Gastrocnemius medialis (tissue), 4 donors: ENCODE measurements at regions not wholly inside any gene's neighbourhood (a gene's known extent, or its start where the extent isn't known, plus 50 kb on each side); places are given as distances from the start of the nearest gene placed in this dataset.

Source experiments
- ATAC-seq, 2 donors: fragments of 150-250 bp; one replicate each; pipeline ENCODE4 v1.9.1; 2016
- DNase-seq, 2 donors: peaks; one replicate each; pipeline ENCODE4 v3.0.0-alpha.2; 2019
- H3K27ac ChIP-seq, 4 donors: fragments of 200-600 bp; sonication (generic); 1 replicate in 1 of 4; 2 replicates in 3 of 4; pipeline ENCODE4 v1.5.1; 2016 to 2018; ENCODE audit warnings: mild to moderate bottlenecking in 2 of 4, moderate library complexity in 1 of 4
- H3K27me3 ChIP-seq, 3 donors: fragments of 200-600 bp; sonication (generic) in 2 of 3; 1 replicate in 1 of 3; 2 replicates in 2 of 3; pipeline versions ENCODE4 v1.5.1 to v1.6.0; 2016 to 2019; ENCODE audit warnings: mild to moderate bottlenecking in 1 of 3, moderate library complexity in 1 of 3
- H3K36me3 ChIP-seq, 2 donors: fragments of 200-600 bp; sonication (generic) in 1 of 2; one replicate each; pipeline ENCODE4 v1.5.1; 2017 to 2018
- H3K4me1 ChIP-seq, 2 donors: fragments of 200-600 bp; sonication (generic) in 1 of 2; one replicate each; pipeline ENCODE4 v1.5.1; 2016 to 2017; ENCODE audit warnings: mild to moderate bottlenecking in 2 of 2
- H3K4me3 ChIP-seq, 4 donors: fragments of 200-600 bp; sonication (generic) in 3 of 4; 1 replicate in 1 of 4; 2 replicates in 3 of 4; pipeline ENCODE4 v1.5.1; 2016 to 2019; ENCODE audit warnings: mild to moderate bottlenecking in 2 of 4
- H3K9me3 ChIP-seq, 3 donors: fragments of 200-600 bp; sonication (generic) in 2 of 3; 1 replicate in 1 of 3; 2 replicates in 2 of 3; pipeline ENCODE4 v1.5.1; 2016 to 2019
- POLR2A ChIP-seq, 2 donors: fragments of 450-650 bp; IDR thresholded peaks; one replicate each; pipeline ENCODE4 v1.6.1; 2017; ENCODE audit warnings: antibody characterized with exemption in 2 of 2, mild to moderate bottlenecking in 2 of 2, moderate library complexity in 2 of 2
- in situ Hi-C, 4 donors: fragments of 200-750 bp; cut with MboI; loops; one replicate each; pipeline versions ENCODE4 v1.15.0 to v1.8.0; 2017; ENCODE audit warnings: low sequenced_read_pairs in 4 of 4
- intact Hi-C: fragments of 100-400 bp; cut with DNase I; formaldehyde crosslinking; loops from one replicate; pipeline ENCODE4 v1.15.1; 2023; ENCODE audit warnings: low total_unique reads
- TF ChIP-seq, protein P1 (sequence below), 5 experiments: fragments of 450-650 bp in 3 of 5; fragments of 200-600 bp in 2 of 5; sonication (generic) in 2 of 5; IDR thresholded peaks in 4 of 5; conservative IDR thresholded peaks in 1 of 5; 1 replicate in 4 of 5; 2 replicates in 1 of 5; pipeline ENCODE4 v1.5.1; 2016 to 2019; ENCODE audit warnings: antibody characterized with exemption in 5 of 5, mild to moderate bottlenecking in 3 of 5, moderate library complexity in 3 of 5

DNA sequence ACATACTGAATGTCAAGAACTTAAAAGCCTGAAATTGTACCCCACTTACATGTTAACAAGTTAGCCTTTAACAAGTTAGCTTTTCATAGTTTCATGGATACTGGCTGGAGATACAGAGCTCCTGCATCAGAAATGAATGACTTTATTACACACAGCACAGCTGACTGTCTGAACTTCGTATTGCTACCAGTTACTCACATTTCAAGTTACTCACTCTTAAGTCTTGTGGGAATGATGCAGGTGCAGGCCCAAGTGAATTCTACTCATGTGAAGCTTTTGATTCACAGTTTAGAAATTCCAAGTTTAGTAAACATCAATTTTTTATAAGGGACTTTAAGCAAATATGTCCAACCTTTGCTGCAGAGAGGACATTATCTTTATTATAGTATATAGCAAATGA is 762.2 kb upstream of the PRR20A start:
- H3K27ac ChIP-seq: no peak overlapping the region
- in situ Hi-C loops: no loop called here

DNA sequence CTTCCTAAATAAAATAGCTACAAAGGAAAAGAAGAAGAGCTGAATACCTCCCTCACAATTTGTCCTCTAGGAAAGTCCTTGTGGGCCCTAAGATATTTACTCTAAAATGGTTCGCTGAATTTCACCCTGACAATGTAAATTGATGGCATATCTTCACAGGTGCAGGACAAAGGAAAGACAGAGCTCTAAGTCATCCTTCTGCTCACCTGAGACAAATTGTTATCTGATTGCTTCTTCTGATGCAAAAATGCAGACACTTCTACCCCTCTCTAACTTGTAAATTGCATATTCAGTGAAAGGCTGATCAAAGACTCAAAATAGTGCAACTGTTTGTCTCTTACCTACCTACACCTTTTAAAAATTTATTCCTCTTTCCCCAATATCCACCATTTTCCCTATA is 747.2 kb upstream of the PRR20A start:
- H3K27me3 ChIP-seq: no peaks in the 10 kb centered on the region
- ATAC-seq: no peak
- H3K27ac ChIP-seq: no peak overlapping the region
- no peak for TF ChIP-seq POLR2A (IDR thresholded peaks at IDR 0.05)
- TF ChIP-seq, protein P1, sequence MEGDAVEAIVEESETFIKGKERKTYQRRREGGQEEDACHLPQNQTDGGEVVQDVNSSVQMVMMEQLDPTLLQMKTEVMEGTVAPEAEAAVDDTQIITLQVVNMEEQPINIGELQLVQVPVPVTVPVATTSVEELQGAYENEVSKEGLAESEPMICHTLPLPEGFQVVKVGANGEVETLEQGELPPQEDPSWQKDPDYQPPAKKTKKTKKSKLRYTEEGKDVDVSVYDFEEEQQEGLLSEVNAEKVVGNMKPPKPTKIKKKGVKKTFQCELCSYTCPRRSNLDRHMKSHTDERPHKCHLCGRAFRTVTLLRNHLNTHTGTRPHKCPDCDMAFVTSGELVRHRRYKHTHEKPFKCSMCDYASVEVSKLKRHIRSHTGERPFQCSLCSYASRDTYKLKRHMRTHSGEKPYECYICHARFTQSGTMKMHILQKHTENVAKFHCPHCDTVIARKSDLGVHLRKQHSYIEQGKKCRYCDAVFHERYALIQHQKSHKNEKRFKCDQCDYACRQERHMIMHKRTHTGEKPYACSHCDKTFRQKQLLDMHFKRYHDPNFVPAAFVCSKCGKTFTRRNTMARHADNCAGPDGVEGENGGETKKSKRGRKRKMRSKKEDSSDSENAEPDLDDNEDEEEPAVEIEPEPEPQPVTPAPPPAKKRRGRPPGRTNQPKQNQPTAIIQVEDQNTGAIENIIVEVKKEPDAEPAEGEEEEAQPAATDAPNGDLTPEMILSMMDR (IDR thresholded peaks at IDR 0.05 in 4 of 5, conservative IDR thresholded peaks at IDR 0.05 in 1 of 5): no peak
- intact Hi-C loops: no loop called here
- H3K9me3 ChIP-seq: no peaks in the 10 kb centered on the region
- no peak overlapping the region for H3K4me3 ChIP-seq
- no peaks in the 10 kb centered on the region for H3K4me1 ChIP-seq
- in situ Hi-C loops: no loop called here
- DNase-seq: no peak
- H3K36me3 ChIP-seq: no peaks in the 10 kb centered on the region

More for the DNA sequence above, 762.2 kb upstream of the PRR20A start:
- intact Hi-C loops: no loop called here
- TF ChIP-seq, protein P1 (IDR thresholded peaks at IDR 0.05 in 4 of 5, conservative IDR thresholded peaks at IDR 0.05 in 1 of 5): no peak
- no peak for TF ChIP-seq POLR2A (IDR thresholded peaks at IDR 0.05)
- no peak for DNase-seq
- no peaks in the 10 kb centered on the region for H3K9me3 ChIP-seq
- no peak for ATAC-seq
- no peaks in the 10 kb centered on the region for H3K4me1 ChIP-seq
- no peak overlapping the region for H3K4me3 ChIP-seq
- no peaks in the 10 kb centered on the region for H3K27me3 ChIP-seq
- H3K36me3 ChIP-seq: no peaks in the 10 kb centered on the region

- H3K27me3 ChIP-seq: no peaks in the 10 kb centered on the region
- no peak for TF ChIP-seq POLR2A (IDR thresholded peaks at IDR 0.05)
- TF ChIP-seq, protein P1 (IDR thresholded peaks at IDR 0.05 in 4 of 5, conservative IDR thresholded peaks at IDR 0.05 in 1 of 5): no peak
- H3K4me3 ChIP-seq: no peak overlapping the region
- no peak overlapping the region for H3K27ac ChIP-seq
- no peaks in the 10 kb centered on the region for H3K4me1 ChIP-seq
- no peak for ATAC-seq
- intact Hi-C loops (no loop called here), in situ Hi-C loops (no loop called here)
- no peak for DNase-seq
- no peaks in the 10 kb centered on the region for H3K9me3 ChIP-seq
- H3K36me3 ChIP-seq: no peaks in the 10 kb centered on the region
Observed at GRCh38 chr13:56396318-56396717, 744.4 kb upstream of the PRR20A start.

DNA sequence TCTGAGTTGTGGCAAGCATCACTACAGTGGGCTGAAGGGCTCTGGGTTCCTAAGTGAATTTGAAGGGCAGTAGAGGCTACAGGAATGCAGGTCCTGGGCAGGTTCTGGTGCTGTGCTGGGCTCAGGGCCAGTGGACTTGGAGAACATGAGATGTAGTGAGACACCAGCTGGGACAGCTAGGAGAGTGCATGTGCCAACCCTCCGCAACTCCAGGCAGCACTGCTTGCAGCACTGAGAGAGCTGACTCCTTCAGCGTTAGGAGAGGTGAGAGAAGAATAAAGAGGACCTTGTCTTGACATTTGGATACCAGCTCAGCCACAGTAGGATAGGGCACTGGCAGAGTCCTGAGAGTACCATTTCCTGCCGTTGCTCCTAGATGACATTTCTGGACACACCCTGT is 739.9 kb upstream of the PRR20A start:
- in situ Hi-C loops: no loop called here
- DNase-seq: no peak
- no peaks in the 10 kb centered on the region for H3K27me3 ChIP-seq

GRCh38 chr13:56412856-56413255 is 727.9 kb upstream of the PRR20A start:
- intact Hi-C loops: no loop called here

More for the DNA sequence above, 739.9 kb upstream of the PRR20A start:
- Histone ChIP-seq H3K9me3 (no peaks in the 10 kb centered on the region), H3K36me3 (no peaks in the 10 kb centered on the region), H3K4me1 (no peaks in the 10 kb centered on the region), H3K27ac (no peak overlapping the region), H3K4me3 (no peak overlapping the region)
- intact Hi-C loops: no loop called here
- TF ChIP-seq, protein P1 (IDR thresholded peaks at IDR 0.05 in 4 of 5, conservative IDR thresholded peaks at IDR 0.05 in 1 of 5): no peak
- no peak for TF ChIP-seq POLR2A (IDR thresholded peaks at IDR 0.05)
- no peak for ATAC-seq

More at GRCh38 chr13:56412856-56413255, 727.9 kb upstream of the PRR20A start:
- Histone ChIP-seq H3K4me1 (no peaks in the 10 kb centered on the region), H3K27ac (no peak overlapping the region), H3K27me3 (no peaks in the 10 kb centered on the region), H3K36me3 (no peaks in the 10 kb centered on the region), H3K9me3 (no peaks in the 10 kb centered on the region), H3K4me3 (no peak overlapping the region)
- in situ Hi-C loops: no loop called here
- no peak for DNase-seq
- TF ChIP-seq POLR2A (IDR thresholded peaks at IDR 0.05): no peak
- TF ChIP-seq, protein P1 (IDR thresholded peaks at IDR 0.05 in 4 of 5, conservative IDR thresholded peaks at IDR 0.05 in 1 of 5): no peak
- ATAC-seq: no peak
